SK-N-SH (cell line): ENCODE measurements at regions not wholly inside any gene's neighbourhood (a gene's known extent, or its start where the extent isn't known, plus 50 kb on each side); places are given as distances from the start of the nearest gene placed in this dataset.

Experiments used
- CHD2 ChIP-seq: fragments of 150-350 bp; IDR thresholded peaks from 2 replicates; pipeline ENCODE4 v1.6.1; 2018; ENCODE audit warnings: low read length; ENCODE audit not compliant: partially characterized antibody
- EP300 ChIP-seq, 2 experiments: IDR thresholded peaks; 2 replicates each; pipeline versions ENCODE4 v1.4.0 to v1.6.1; 2012; ENCODE audit warnings: borderline replicate concordance in 1 of 2, low read depth in 1 of 2, low read length in 1 of 2
- EZH2phosphoT487 ChIP-seq: fragments of 200-600 bp; sonication (generic); IDR thresholded peaks from 2 replicates; pipeline ENCODE4 v1.6.1; 2017; ENCODE audit warnings: low read depth, mixed run types, mild to moderate bottlenecking, antibody characterized with exemption, moderate library complexity, borderline replicate concordance
- FOXM1 ChIP-seq: IDR thresholded peaks from 2 replicates; pipeline ENCODE4 v1.4.0; 2012; ENCODE audit warnings: low read depth, mild to moderate bottlenecking
- GABPA ChIP-seq: IDR thresholded peaks from 2 replicates; pipeline ENCODE4 v1.4.0; 2012; ENCODE audit warnings: low read depth, mild to moderate bottlenecking
- JUND ChIP-seq: IDR thresholded peaks from 2 replicates; pipeline ENCODE4 v1.4.0; 2012
- NFIC ChIP-seq: IDR thresholded peaks from 2 replicates; pipeline ENCODE4 v1.4.0; 2012; ENCODE audit warnings: borderline replicate concordance
- POLR2AphosphoS5 ChIP-seq: IDR thresholded peaks from 2 replicates; pipeline ENCODE4 v1.6.1; 2012; ENCODE audit warnings: low read depth, low read length
- TAF1 ChIP-seq: IDR thresholded peaks from 2 replicates; pipeline ENCODE4 v1.6.1; 2012; ENCODE audit warnings: low read depth, mild to moderate bottlenecking, low read length, moderate library complexity, borderline replicate concordance
- TF ChIP-seq, protein P1 (sequence below): IDR thresholded peaks from 2 replicates; pipeline ENCODE4 v1.6.1; 2012; ENCODE audit warnings: mild to moderate bottlenecking, low read depth, low read length, moderate library complexity
- TF ChIP-seq, protein P2 (sequence below): fragments of 200-600 bp; sonication (generic); IDR thresholded peaks from 2 replicates; pipeline ENCODE4 v1.6.1; 2017; ENCODE audit warnings: antibody characterized with exemption, mild to moderate bottlenecking, moderate library complexity
- TF ChIP-seq, protein P3 (sequence below): IDR thresholded peaks from 2 replicates; pipeline ENCODE4 v1.4.0; 2012; ENCODE audit warnings: low read depth

DNA sequence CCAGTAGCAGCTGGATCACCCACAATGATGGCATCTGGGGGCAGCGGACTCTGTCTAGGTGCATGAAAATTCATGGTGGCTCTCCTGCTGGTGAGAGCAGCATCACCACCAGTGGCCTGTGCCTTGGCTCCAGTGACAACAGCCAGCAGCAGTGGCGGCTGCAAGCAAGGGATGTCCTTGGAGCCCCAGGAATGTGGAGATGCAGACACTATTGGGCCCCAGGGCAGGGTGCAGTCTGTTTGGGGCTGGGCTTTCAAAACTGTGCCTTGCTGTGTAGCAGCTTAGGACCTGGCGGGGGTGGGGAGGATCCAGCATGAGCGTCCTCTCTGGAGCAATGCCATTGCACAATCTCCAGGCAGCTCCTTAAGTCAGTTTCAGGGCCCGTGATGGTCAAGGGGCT lies 199.7 kb downstream of the CHD9NB start:
- no peak for TF ChIP-seq POLR2AphosphoS5
- TF ChIP-seq, protein P1, sequence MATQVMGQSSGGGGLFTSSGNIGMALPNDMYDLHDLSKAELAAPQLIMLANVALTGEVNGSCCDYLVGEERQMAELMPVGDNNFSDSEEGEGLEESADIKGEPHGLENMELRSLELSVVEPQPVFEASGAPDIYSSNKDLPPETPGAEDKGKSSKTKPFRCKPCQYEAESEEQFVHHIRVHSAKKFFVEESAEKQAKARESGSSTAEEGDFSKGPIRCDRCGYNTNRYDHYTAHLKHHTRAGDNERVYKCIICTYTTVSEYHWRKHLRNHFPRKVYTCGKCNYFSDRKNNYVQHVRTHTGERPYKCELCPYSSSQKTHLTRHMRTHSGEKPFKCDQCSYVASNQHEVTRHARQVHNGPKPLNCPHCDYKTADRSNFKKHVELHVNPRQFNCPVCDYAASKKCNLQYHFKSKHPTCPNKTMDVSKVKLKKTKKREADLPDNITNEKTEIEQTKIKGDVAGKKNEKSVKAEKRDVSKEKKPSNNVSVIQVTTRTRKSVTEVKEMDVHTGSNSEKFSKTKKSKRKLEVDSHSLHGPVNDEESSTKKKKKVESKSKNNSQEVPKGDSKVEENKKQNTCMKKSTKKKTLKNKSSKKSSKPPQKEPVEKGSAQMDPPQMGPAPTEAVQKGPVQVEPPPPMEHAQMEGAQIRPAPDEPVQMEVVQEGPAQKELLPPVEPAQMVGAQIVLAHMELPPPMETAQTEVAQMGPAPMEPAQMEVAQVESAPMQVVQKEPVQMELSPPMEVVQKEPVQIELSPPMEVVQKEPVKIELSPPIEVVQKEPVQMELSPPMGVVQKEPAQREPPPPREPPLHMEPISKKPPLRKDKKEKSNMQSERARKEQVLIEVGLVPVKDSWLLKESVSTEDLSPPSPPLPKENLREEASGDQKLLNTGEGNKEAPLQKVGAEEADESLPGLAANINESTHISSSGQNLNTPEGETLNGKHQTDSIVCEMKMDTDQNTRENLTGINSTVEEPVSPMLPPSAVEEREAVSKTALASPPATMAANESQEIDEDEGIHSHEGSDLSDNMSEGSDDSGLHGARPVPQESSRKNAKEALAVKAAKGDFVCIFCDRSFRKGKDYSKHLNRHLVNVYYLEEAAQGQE: no peak
- no peak for TF ChIP-seq JUND
- TF ChIP-seq, protein P2, sequence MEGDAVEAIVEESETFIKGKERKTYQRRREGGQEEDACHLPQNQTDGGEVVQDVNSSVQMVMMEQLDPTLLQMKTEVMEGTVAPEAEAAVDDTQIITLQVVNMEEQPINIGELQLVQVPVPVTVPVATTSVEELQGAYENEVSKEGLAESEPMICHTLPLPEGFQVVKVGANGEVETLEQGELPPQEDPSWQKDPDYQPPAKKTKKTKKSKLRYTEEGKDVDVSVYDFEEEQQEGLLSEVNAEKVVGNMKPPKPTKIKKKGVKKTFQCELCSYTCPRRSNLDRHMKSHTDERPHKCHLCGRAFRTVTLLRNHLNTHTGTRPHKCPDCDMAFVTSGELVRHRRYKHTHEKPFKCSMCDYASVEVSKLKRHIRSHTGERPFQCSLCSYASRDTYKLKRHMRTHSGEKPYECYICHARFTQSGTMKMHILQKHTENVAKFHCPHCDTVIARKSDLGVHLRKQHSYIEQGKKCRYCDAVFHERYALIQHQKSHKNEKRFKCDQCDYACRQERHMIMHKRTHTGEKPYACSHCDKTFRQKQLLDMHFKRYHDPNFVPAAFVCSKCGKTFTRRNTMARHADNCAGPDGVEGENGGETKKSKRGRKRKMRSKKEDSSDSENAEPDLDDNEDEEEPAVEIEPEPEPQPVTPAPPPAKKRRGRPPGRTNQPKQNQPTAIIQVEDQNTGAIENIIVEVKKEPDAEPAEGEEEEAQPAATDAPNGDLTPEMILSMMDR: no peak
- no peak for TF ChIP-seq GABPA
- TF ChIP-seq FOXM1: no peak
- TF ChIP-seq EP300 (IDR thresholded peaks at IDR 0.05; ENCODE audit: borderline replicate concordance in 1 of 2, low read depth in 1 of 2, low read length in 1 of 2): no peak
- TF ChIP-seq NFIC: no peak
- TF ChIP-seq, protein P3, sequence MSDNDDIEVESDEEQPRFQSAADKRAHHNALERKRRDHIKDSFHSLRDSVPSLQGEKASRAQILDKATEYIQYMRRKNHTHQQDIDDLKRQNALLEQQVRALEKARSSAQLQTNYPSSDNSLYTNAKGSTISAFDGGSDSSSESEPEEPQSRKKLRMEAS: no peak
- no peak for TF ChIP-seq EZH2phosphoT487
- no peak for TF ChIP-seq TAF1
- no peak for TF ChIP-seq CHD2
